GM21529 (cell line): ENCODE measurements at regions not wholly inside any gene's neighbourhood (a gene's known extent, or its start where the extent isn't known, plus 50 kb on each side); places are given as distances from the start of the nearest gene placed in this dataset.
"Not testable (repeated sequence)": the region's sequence is repeated elsewhere in the genome, so short reads cannot be mapped to it uniquely, and the experiment has no call there.

Experiments used
- ATAC-seq: cut with Tn5 transposase; IDR thresholded peaks from one replicate; pipeline ENCODE4 v1.9.1; 2021; ENCODE audit not compliant: unreplicated experiment

GRCh38 chr2:111355823-111356511 is 235.3 kb downstream of the BCL2L11 start:
- not testable (repeated sequence) for ATAC-seq

DNA sequence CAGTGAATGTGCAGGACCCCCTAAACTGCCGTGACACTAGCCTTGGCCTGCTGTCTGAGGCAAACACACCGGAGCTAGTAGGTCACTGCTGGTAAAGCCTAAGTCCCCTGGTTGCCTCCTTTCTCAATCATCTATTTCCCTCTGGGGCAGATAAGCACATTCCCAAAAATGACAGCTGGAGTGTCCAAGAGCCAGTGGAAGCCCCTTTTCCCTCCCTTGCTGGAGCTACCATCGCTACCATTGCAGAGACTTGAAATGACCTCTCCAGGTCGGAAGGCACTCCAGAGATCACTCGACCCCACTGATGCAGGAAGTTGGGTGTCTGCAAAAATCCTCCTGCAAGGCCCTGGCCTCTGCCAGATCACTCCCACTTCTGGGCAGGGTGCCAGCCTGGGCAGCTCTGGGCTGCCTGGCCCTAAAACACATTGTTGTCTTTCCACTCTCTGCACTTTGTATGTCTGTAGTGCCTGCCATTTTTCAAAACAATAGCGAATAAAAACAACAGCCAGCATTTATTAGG is 235.9 kb downstream of the BCL2L11 start:
- ATAC-seq = not testable (repeated sequence)

GRCh38 chr2:111365986-111366640 is 245.4 kb downstream of the BCL2L11 start:
- ATAC-seq = not testable (repeated sequence)

DNA sequence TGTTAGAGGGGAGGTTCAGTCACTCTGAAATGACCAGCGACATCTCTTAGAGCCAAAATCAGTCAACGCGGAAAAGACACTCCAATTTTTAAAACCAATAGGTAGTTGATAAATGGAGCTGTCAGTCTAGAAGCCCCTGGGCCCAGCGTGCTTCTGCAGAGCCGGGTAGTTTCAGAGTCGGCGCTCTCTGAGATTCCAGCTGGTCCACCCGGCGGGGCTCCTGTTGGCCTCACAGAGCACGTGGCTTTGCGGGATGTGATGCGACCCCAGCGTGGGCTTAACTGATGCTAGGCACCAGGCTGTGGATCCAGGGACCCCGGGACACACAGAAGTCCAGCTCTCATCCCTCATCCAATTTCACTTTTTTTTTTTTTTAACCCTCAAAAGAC is 245.9 kb downstream of the BCL2L11 start:
- not testable (repeated sequence) for ATAC-seq

DNA sequence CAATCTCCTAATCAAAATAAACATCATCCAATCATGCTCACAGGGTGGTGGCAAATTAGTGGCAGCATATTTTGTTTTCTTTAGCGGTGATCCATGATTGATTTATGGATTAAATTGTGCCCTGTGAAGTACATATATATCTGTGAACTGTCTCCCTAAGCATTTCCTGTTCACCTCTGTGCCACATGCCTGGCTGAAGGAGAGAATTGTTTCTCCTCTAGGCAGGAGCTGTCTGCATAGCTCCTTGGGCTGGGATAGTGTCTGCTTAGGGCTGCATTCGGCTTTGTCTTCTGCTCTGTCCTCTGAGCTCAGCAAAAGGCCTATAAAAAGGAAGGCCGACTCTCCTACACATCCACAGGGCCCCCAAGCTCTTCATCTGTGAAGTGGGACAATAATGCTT is 246.4 kb downstream of the BCL2L11 start:
- not testable (repeated sequence) for ATAC-seq

DNA sequence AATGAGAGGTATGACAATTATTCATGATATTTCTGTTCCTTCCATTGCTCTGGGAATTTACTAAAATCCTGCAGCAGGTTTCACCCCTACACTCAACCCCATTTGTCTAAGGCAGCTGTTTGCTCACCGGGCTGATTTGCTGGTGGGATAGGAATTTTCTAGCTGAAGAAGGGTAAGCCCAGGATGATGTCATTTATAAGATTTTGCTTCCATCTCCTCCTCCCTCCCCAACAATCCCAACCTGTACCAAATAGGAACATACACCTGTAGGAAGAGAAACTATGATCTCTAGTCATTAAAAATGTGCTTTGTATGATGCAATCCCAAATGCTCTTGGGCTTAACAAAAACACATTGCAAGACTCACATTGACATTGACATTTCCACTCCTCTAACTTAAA is 247.2 kb downstream of the BCL2L11 start:
- peak; percentile 17 for ATAC-seq

DNA sequence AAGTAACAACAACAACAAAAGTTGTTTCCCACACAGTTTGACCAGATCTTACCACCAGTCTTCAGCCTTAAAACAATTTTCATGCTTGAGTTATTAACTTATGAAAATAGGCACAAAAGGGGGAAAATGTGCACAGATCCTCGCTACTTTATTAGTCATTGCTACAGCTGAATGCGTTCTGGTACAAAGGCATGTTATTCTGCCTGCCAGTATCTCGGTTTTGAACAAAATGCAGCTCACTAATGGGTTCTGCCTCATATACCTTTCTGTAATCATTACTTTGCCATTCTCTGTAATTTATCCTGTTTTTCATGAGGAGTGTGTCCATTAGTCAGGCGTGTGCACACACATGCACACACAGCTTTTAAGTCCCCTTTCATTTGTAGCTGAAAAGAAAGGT is 247.6 kb downstream of the BCL2L11 start:
- peak; percentile 77 for ATAC-seq

DNA sequence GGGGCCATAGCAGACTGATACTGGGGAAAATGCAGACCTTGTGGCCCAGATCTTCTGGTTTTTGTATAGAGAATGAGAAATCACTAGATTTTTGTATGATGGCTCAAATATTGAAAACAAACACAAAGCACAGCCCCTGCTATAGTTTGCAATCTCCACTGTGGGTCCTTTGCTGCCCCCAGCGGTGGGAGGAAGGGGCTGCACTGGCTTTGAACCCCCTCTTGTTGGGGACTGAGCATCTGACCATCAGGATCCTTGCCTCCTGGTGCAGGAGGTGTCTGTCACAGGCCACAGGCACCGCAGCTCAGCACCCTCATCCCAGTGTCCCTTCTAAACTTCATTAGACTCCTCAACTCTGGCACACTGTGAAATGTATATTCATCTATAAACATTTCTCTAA is 252.3 kb downstream of the BCL2L11 start:
- ATAC-seq = not testable (repeated sequence)

- ATAC-seq = not testable (repeated sequence)
These were observed 253.3 kb downstream of the BCL2L11 start for GRCh38 chr2:111373989-111374388.

DNA sequence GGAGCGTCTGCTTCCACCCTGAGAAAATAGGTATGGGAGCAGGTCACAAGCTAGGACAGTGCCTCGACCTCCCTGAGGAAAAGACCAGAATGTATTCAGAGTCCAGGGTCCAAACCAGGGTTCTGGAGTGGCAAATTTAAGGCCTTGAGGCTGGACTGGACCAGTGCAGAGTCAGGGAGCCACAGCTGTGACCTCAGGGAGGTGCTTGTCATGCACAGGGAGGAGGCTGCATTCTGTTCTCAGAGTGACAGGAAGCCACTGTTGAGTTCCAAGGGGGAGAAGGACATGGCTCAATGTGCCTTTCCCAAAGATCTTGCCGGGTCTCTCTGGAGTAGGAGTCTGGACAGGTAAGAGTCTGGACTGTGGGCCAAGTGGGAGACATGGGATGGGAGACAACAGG is 254.0 kb downstream of the BCL2L11 start:
- not testable (repeated sequence) for ATAC-seq

- not testable (repeated sequence) for ATAC-seq
These were observed 254.7 kb downstream of the BCL2L11 start for GRCh38 chr2:111375320-111375883.

- ATAC-seq = not testable (repeated sequence)
These were observed 255.7 kb downstream of the BCL2L11 start for GRCh38 chr2:111376272-111376970.

DNA sequence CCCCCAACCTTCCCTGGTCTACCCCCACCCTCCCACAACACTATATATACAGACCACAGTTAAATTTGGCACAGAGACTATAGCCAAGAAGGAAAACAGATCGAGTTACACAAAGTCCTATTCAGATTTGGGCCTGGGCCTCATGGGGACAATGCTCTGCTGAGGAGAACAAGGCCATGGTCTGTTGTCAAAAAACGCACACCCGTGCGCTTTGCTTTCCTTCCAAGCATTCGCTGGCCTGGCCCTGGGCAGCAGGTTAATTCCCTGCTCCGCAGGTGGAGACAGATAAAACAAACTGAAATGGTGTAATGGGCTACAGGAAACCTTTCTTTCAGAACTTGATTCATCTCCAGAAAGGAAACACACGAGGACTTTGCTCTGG is 256.2 kb downstream of the BCL2L11 start:
- ATAC-seq = not testable (repeated sequence)

DNA sequence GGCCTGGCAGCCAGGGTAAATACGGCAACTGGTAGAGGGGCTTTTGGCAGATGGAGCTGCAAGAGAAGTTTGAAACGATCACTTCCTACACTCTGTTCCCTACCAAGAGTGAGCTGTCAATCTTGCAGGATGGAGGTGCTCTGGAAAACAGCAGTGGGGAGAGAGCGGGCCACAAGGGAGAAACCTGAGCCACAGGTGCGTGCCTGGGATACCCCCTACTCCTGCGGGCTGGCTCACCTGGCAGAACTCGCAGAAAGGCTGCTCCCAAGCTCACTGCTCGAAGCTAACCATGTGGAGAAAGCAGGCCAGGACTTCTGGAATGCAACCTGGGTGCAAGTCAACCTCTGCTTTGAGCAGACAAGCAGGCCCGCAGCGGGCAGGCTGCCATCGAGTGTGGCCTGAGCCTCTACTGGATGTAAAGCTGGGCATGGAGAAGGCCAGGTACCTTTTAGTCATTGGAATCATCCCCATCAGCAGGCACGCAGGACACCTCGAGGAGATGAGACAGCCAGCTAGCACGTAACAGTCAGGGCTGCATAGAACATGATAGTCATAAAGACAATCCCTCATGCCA is 256.8 kb downstream of the BCL2L11 start:
- not testable (repeated sequence) for ATAC-seq

GRCh38 chr2:111378348-111378747 is 257.6 kb downstream of the BCL2L11 start:
- ATAC-seq = not testable (repeated sequence)

GRCh38 chr2:111380733-111381439 is 260.2 kb downstream of the BCL2L11 start:
- ATAC-seq = not testable (repeated sequence)

DNA sequence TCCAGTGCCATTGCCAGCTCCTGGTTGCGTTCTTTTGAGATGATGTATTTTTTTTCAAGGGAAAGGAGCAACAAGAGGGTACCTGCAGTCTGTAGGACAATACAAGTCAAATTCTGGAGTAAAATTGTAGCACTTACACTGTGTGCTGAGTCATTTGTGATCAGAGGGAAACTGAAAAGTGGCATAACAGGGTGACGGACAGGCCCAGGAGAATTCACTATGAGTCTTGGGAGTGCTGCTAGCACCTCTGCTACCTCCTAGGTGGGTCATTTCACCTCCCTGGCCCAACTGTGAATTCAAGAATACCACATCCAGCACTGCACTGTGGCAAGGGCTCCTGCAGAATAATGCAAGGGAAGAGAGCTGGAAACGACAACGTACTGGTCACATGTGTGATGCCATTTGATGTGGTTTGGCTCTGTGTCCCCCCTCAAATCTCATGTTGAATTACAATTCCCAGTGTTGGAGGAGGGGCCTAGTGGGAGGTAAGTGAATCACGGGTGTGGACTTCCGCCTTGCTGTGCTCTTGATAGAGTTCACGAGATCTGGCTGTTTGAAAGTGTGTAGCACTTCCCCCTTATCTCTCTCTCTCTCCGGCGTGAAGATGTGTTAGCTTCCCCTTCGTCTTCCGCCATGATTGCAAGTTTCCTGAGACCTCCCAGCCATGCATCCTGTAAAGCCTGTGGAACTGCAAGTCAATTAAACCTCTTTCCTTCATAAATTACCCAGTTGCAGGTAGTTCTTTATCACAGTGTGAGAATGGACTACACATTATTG is 261.0 kb downstream of the BCL2L11 start:
- ATAC-seq = not testable (repeated sequence)

DNA sequence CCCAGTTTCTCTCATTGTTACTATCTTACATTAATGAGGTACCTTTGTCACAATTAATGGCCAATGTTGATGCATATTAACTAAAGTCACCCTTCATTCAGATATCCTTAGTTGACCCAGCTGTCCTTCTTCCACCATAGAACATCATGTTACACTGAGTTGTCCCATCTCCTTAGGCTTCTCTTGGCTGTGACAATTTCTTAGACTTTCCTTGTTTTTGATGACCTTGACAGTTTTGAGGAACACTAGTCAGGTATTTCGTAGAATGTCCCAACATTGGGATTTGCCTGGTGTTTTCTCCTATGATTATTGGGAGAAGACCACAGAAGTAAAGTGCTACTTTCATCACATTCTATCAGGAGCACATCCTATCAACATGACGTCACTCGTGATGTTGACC is 261.8 kb downstream of the BCL2L11 start:
- not testable (repeated sequence) for ATAC-seq

- not testable (repeated sequence) for ATAC-seq
These were observed 262.6 kb downstream of the BCL2L11 start for GRCh38 chr2:111383311-111383710.
